ENCODE measurements at regions not wholly inside any gene's neighbourhood (a gene's known extent, or its start where the extent isn't known, plus 50 kb on each side); places are given as distances from the start of the nearest gene placed in this dataset.

- Histone ChIP-seq H3K36me3 (replicated peaks in 1 of 2; ENCODE audit: control insufficient read depth in 2 of 2, insufficient read depth in 2 of 2, low read length in 2 of 2) (no peaks in the 10 kb centered on the region), H3K27me3 (ENCODE audit: control insufficient read depth in 3 of 3, insufficient read depth in 3 of 3, low read depth in 1 of 3, low read length in 3 of 3) (no peaks in the 10 kb centered on the region), H2BK15ac (ENCODE audit: low read length) (no peak overlapping the region), H3K9me3 (replicated peaks in 1 of 2; ENCODE audit: control insufficient read depth in 2 of 2, insufficient read depth in 1 of 2, low read depth in 1 of 2, low read length in 2 of 2) (no peaks in the 10 kb centered on the region), H4K8ac (ENCODE audit: low read depth, low read length) (no peak overlapping the region), H3K18ac (ENCODE audit: low read length) (no peak overlapping the region), H3K23ac (ENCODE audit: low read depth, low read length, poor library complexity) (no peak overlapping the region), H4K91ac (ENCODE audit: low read depth, low read length, poor library complexity) (no peak overlapping the region), H2AFZ (ENCODE audit: low read length) (no peak overlapping the region), H3K9ac (ENCODE audit: low read depth, low read length, poor library complexity) (no peak overlapping the region), H2AK5ac (ENCODE audit: low read depth, low read length) (no peak overlapping the region), H3K4ac (ENCODE audit: low read length) (no peak overlapping the region), H2BK5ac (ENCODE audit: low read length) (no peak overlapping the region), H3K14ac (ENCODE audit: low read length) (no peak overlapping the region), H2BK12ac (ENCODE audit: low read length) (no peak overlapping the region), H3K4me3 (ENCODE audit: low read length in 2 of 2) (no peak overlapping the region), H3K27ac (replicated peaks; ENCODE audit: low read length) (no peak overlapping the region), H2BK120ac (ENCODE audit: low read depth, low read length) (no peak overlapping the region), H3K4me2 (ENCODE audit: insufficient read depth, low read length, poor library complexity, severe bottlenecking) (no peak overlapping the region), H3K79me1 (ENCODE audit: low read depth, low read length) (no peaks in the 10 kb centered on the region), H3K4me1 (ENCODE audit: control insufficient read depth in 2 of 2, insufficient read depth in 1 of 2, low read depth in 1 of 2, low read length in 2 of 2) (no peaks in the 10 kb centered on the region)
- no CpG with 5 or more reads among the region's 1 CpG for WGBS, 2 donors (ENCODE audit: extremely low coverage in 2 of 2, insufficient read length in 2 of 2, insufficient replicate concordance in 1 of 2)
- DNase-seq (ENCODE audit: low spot score), result no peak
Observed at GRCh38 chr12:88750867-88751543, 170.7 kb upstream of the KITLG start.

GRCh38 chr12:88746386-88746785 is 166.1 kb upstream of the KITLG start:
- Histone ChIP-seq H3K4me2 (ENCODE audit: insufficient read depth, low read length, poor library complexity, severe bottlenecking) (no peak overlapping the region), H3K4ac (ENCODE audit: low read length) (no peak overlapping the region), H2BK5ac (ENCODE audit: low read length) (no peak overlapping the region), H2AFZ (ENCODE audit: low read length) (no peak overlapping the region), H3K4me3 (ENCODE audit: low read length in 2 of 2) (no peak overlapping the region), H3K14ac (ENCODE audit: low read length) (no peak overlapping the region), H3K36me3 (replicated peaks in 1 of 2; ENCODE audit: control insufficient read depth in 2 of 2, insufficient read depth in 2 of 2, low read length in 2 of 2) (no peaks in the 10 kb centered on the region), H2BK12ac (ENCODE audit: low read length) (no peak overlapping the region), H3K9ac (ENCODE audit: low read depth, low read length, poor library complexity) (no peak overlapping the region), H4K91ac (ENCODE audit: low read depth, low read length, poor library complexity) (no peak overlapping the region), H3K4me1 (ENCODE audit: control insufficient read depth in 2 of 2, insufficient read depth in 1 of 2, low read depth in 1 of 2, low read length in 2 of 2) (no peaks in the 10 kb centered on the region), H3K27ac (replicated peaks; ENCODE audit: low read length) (no peak overlapping the region), H3K18ac (ENCODE audit: low read length) (no peak overlapping the region), H2BK120ac (ENCODE audit: low read depth, low read length) (no peak overlapping the region), H3K79me1 (ENCODE audit: low read depth, low read length) (no peaks in the 10 kb centered on the region), H2BK15ac (ENCODE audit: low read length) (no peak overlapping the region), H2AK5ac (ENCODE audit: low read depth, low read length) (no peak overlapping the region), H3K23ac (ENCODE audit: low read depth, low read length, poor library complexity) (no peak overlapping the region), H3K9me3 (replicated peaks in 1 of 2; ENCODE audit: control insufficient read depth in 2 of 2, insufficient read depth in 1 of 2, low read depth in 1 of 2, low read length in 2 of 2) (no peaks in the 10 kb centered on the region), H3K27me3 (ENCODE audit: control insufficient read depth in 3 of 3, insufficient read depth in 3 of 3, low read depth in 1 of 3, low read length in 3 of 3) (no peaks in the 10 kb centered on the region), H4K8ac (ENCODE audit: low read depth, low read length) (no peak overlapping the region)
- no peak for DNase-seq (ENCODE audit: low spot score)

DNA sequence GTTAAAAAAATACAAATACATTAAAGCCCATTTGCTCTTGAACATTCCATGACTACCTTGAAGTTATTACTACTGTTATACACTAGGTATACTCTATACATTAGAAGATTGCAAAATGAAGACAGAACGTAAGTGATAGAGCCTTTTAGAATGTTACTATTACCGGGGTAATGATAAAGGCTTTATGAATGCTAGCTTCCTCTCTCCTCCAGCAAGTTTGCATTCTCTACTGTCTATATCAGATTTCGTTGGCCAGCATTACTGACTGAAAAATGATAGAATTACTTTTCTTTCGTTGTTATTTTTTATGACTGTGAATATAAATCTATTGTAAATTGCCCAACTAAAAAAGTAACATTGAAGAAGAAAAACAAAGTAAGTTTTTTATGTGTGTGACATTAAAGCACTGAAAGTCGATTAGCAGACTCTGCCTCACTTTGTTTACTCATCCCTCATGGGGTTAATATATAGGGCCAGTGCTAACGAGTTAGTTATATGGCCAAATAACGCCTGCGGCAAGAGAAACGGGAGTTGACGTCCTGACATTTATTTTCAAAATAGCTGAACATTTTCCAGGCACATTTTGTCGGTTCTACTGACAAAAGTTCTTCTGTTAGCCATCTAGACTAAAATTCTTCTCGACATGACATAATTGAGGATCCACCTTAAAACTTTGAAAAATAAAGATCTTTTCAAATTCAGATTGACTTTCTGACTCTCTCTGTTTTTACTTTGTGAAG is 163.8 kb upstream of the KITLG start:
- Histone ChIP-seq H2BK120ac (ENCODE audit: low read depth, low read length) (no peak overlapping the region), H3K23ac (ENCODE audit: low read depth, low read length, poor library complexity) (no peak overlapping the region), H2AK5ac (ENCODE audit: low read depth, low read length) (no peak overlapping the region), H2AFZ (ENCODE audit: low read length) (no peak overlapping the region), H3K27ac (replicated peaks; ENCODE audit: low read length) (no peak overlapping the region), H3K9me3 (replicated peaks in 1 of 2; ENCODE audit: control insufficient read depth in 2 of 2, insufficient read depth in 1 of 2, low read depth in 1 of 2, low read length in 2 of 2) (no peaks in the 10 kb centered on the region), H3K9ac (ENCODE audit: low read depth, low read length, poor library complexity) (no peak overlapping the region), H2BK15ac (ENCODE audit: low read length) (no peak overlapping the region), H3K36me3 (replicated peaks in 1 of 2; ENCODE audit: control insufficient read depth in 2 of 2, insufficient read depth in 2 of 2, low read length in 2 of 2) (no peaks in the 10 kb centered on the region), H3K79me1 (ENCODE audit: low read depth, low read length) (no peaks in the 10 kb centered on the region), H3K4ac (ENCODE audit: low read length) (no peak overlapping the region), H4K91ac (ENCODE audit: low read depth, low read length, poor library complexity) (no peak overlapping the region), H2BK5ac (ENCODE audit: low read length) (no peak overlapping the region), H3K4me3 (ENCODE audit: low read length in 2 of 2) (no peak overlapping the region), H3K14ac (ENCODE audit: low read length) (no peak overlapping the region), H4K8ac (ENCODE audit: low read depth, low read length) (no peak overlapping the region), H3K27me3 (ENCODE audit: control insufficient read depth in 3 of 3, insufficient read depth in 3 of 3, low read depth in 1 of 3, low read length in 3 of 3) (no peaks in the 10 kb centered on the region), H2BK12ac (ENCODE audit: low read length) (no peak overlapping the region), H3K18ac (ENCODE audit: low read length) (no peak overlapping the region), H3K4me2 (ENCODE audit: insufficient read depth, low read length, poor library complexity, severe bottlenecking) (no peak overlapping the region), H3K4me1 (ENCODE audit: control insufficient read depth in 2 of 2, insufficient read depth in 1 of 2, low read depth in 1 of 2, low read length in 2 of 2) (no peaks in the 10 kb centered on the region)
- WGBS, 2 donors (ENCODE audit: extremely low coverage in 2 of 2, insufficient read length in 2 of 2, insufficient replicate concordance in 1 of 2), result no CpG with 5 or more reads among the region's 12 CpGs
- DNase-seq (ENCODE audit: low spot score), result no peak

DNA sequence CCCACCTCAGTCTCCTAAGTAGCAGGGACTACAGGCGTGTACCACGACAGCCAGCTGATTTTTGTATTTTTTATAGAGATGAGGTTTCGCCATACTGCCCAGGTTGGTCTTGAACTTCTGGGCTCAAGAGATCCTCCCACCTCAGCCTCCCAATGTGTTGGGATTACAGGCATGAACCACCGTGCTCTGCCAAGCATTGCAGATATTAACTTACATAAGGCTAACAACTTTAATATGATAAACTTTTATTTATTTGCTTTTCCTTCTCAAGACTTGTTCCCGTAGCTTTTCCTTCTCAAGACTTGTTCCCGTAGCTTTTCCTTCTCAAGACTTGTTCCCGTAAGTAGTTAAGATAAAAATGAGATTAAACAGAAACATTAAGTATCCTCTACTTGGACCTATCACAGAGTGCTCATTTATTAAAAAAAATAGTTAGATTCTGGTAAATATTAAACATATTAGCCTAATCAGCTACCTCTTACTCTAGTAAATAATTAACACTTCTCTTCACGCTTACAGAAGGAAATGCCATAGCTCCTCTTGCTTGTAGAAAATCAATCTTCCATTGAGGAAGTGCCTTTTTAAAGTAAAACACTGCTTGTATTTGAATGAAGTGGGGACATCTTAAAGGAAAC is 157.7 kb upstream of the KITLG start:
- no peak overlapping the region for H3K9ac ChIP-seq (ENCODE audit: low read depth, low read length, poor library complexity)
- no peak overlapping the region for H2BK120ac ChIP-seq (ENCODE audit: low read depth, low read length)
- H2BK12ac ChIP-seq (ENCODE audit: low read length), result no peak overlapping the region
- DNase-seq (ENCODE audit: low spot score), result no peak
- no peak overlapping the region for H4K8ac ChIP-seq (ENCODE audit: low read depth, low read length)
- no peak overlapping the region for H3K4me3 ChIP-seq (ENCODE audit: low read length in 2 of 2)
- no peak overlapping the region for H2BK5ac ChIP-seq (ENCODE audit: low read length)
- H3K14ac ChIP-seq (ENCODE audit: low read length), result no peak overlapping the region
- no peaks in the 10 kb centered on the region for H3K79me1 ChIP-seq (ENCODE audit: low read depth, low read length)
- WGBS, 2 donors (ENCODE audit: extremely low coverage in 2 of 2, insufficient read length in 2 of 2, insufficient replicate concordance in 1 of 2), result no CpG with 5 or more reads among the region's 8 CpGs
- no peak overlapping the region for H3K4ac ChIP-seq (ENCODE audit: low read length)
- no peak overlapping the region for H4K91ac ChIP-seq (ENCODE audit: low read depth, low read length, poor library complexity)
- H3K4me2 ChIP-seq (ENCODE audit: insufficient read depth, low read length, poor library complexity, severe bottlenecking), result no peak overlapping the region
- no peak overlapping the region for H2BK15ac ChIP-seq (ENCODE audit: low read length)
- H2AFZ ChIP-seq (ENCODE audit: low read length), result no peak overlapping the region
- H3K27ac ChIP-seq (replicated peaks; ENCODE audit: low read length), result no peak overlapping the region
- H3K9me3 ChIP-seq (replicated peaks in 1 of 2; ENCODE audit: control insufficient read depth in 2 of 2, insufficient read depth in 1 of 2, low read depth in 1 of 2, low read length in 2 of 2), result no peaks in the 10 kb centered on the region
- no peaks in the 10 kb centered on the region for H3K27me3 ChIP-seq (ENCODE audit: control insufficient read depth in 3 of 3, insufficient read depth in 3 of 3, low read depth in 1 of 3, low read length in 3 of 3)
- peaks cover 2 to 3% of the 10 kb centered on the region in 2 donors for H3K4me1 ChIP-seq (ENCODE audit: control insufficient read depth in 2 of 2, insufficient read depth in 1 of 2, low read depth in 1 of 2, low read length in 2 of 2)
- H3K23ac ChIP-seq (ENCODE audit: low read depth, low read length, poor library complexity), result no peak overlapping the region
- H3K36me3 ChIP-seq (replicated peaks in 1 of 2; ENCODE audit: control insufficient read depth in 2 of 2, insufficient read depth in 2 of 2, low read length in 2 of 2), result no peaks in the 10 kb centered on the region
- H3K18ac ChIP-seq (ENCODE audit: low read length), result no peak overlapping the region
- no peak overlapping the region for H2AK5ac ChIP-seq (ENCODE audit: low read depth, low read length)

Data from neuronal stem cell (in vitro differentiated cells).